Uterus (tissue), 3 donors: ENCODE measurements at regions not wholly inside any gene's neighbourhood (a gene's known extent, or its start where the extent isn't known, plus 50 kb on each side); places are given as distances from the start of the nearest gene placed in this dataset.

ENCODE experiments used
- DNase-seq, 2 donors: peaks; one replicate each; pipeline ENCODE4 v3.0.0-alpha.2; 2019 to 2020
- H3K27ac ChIP-seq, 2 donors: fragments of 200-600 bp; sonication (generic); 1 replicate in 1 of 2; 2 replicates in 1 of 2; pipeline ENCODE4 v1.5.1; 2016 to 2018
- H3K27me3 ChIP-seq, 2 donors: fragments of 200-600 bp; sonication (generic); one replicate each; pipeline ENCODE4 v1.5.1; 2018 to 2019; ENCODE audit warnings: control low read depth in 1 of 2
- H3K36me3 ChIP-seq, 2 donors: fragments of 200-600 bp; sonication (generic); one replicate each; pipeline ENCODE4 v1.5.1; 2019; ENCODE audit warnings: control low read depth in 1 of 2
- H3K4me1 ChIP-seq, 2 donors: fragments of 200-600 bp; sonication (generic); one replicate each; pipeline ENCODE4 v1.5.1; 2018 to 2019; ENCODE audit warnings: control low read depth in 1 of 2
- H3K4me3 ChIP-seq, 2 donors: fragments of 200-600 bp; sonication (generic); 1 replicate in 1 of 2; 2 replicates in 1 of 2; pipeline ENCODE4 v1.5.1; 2018 to 2019; ENCODE audit warnings: mild to moderate bottlenecking in 1 of 2
- H3K9me3 ChIP-seq, 2 donors: fragments of 200-600 bp; sonication (generic); one replicate each; pipeline ENCODE4 v1.5.1; 2019; ENCODE audit warnings: control low read depth in 1 of 2
- POLR2A ChIP-seq, 2 donors: fragments of 450-650 bp; IDR thresholded peaks; one replicate each; pipeline ENCODE4 v1.6.1; 2016; ENCODE audit warnings: antibody characterized with exemption in 2 of 2, mild to moderate bottlenecking in 1 of 2, moderate library complexity in 1 of 2
- intact Hi-C: fragments of 100-400 bp; cut with DNase I; formaldehyde crosslinking; loops from one replicate; pipeline ENCODE4 v1.15.1; 2023; ENCODE audit warnings: low total_unique reads
- TF ChIP-seq, protein P1 (sequence below), 4 experiments: fragments of 200-600 bp in 2 of 4; fragments of 450-650 bp in 2 of 4; sonication (generic) in 2 of 4; IDR thresholded peaks; one replicate each; pipeline ENCODE4 v1.5.1; 2016 to 2019; ENCODE audit warnings: antibody characterized with exemption in 4 of 4, mild to moderate bottlenecking in 2 of 4, moderate library complexity in 1 of 4
- donor health status: DM: yes; HTN: yes; CAD: no.

DNA sequence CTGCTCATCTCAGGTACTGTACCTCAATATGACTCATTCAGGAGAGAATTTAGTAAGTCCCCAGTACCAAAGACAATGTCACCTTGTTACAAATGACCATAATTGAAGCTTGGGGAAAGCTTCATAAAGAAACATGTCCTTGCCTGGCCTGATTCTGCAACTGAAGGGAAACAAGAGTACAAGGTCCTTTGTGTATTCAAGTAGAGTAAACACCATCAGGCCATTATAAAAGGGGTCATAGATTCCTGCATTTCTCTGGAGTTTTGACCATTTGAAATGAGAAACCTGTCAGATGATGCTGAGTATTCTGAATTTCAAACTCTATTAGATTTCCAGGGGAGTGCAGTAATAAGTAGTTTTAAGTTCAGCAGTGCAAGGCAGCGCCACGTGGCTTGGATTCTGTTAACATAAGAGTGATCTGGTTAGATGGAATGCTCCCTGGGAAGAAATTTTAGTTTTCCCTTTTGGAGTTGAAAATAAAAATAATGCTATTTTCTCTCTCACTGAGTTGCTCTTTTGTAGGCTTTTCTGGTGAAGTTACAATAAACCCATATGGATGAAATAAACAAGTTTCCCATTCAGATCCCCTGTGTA, 1054.3 kb downstream of the EPHA7 start:
- TF ChIP-seq, protein P1, sequence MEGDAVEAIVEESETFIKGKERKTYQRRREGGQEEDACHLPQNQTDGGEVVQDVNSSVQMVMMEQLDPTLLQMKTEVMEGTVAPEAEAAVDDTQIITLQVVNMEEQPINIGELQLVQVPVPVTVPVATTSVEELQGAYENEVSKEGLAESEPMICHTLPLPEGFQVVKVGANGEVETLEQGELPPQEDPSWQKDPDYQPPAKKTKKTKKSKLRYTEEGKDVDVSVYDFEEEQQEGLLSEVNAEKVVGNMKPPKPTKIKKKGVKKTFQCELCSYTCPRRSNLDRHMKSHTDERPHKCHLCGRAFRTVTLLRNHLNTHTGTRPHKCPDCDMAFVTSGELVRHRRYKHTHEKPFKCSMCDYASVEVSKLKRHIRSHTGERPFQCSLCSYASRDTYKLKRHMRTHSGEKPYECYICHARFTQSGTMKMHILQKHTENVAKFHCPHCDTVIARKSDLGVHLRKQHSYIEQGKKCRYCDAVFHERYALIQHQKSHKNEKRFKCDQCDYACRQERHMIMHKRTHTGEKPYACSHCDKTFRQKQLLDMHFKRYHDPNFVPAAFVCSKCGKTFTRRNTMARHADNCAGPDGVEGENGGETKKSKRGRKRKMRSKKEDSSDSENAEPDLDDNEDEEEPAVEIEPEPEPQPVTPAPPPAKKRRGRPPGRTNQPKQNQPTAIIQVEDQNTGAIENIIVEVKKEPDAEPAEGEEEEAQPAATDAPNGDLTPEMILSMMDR (IDR thresholded peaks at IDR 0.05), result no peak
- no peak for TF ChIP-seq POLR2A (IDR thresholded peaks at IDR 0.05)
- Histone ChIP-seq H3K27ac (no peak overlapping the region), H3K27me3 (no peaks in the 10 kb centered on the region), H3K4me3 (no peak overlapping the region), H3K36me3 (no peaks in the 10 kb centered on the region), H3K4me1 (no peaks in the 10 kb centered on the region), H3K9me3 (no peaks in the 10 kb centered on the region)
- intact Hi-C loops, result no loop called here
- no peak for DNase-seq

DNA sequence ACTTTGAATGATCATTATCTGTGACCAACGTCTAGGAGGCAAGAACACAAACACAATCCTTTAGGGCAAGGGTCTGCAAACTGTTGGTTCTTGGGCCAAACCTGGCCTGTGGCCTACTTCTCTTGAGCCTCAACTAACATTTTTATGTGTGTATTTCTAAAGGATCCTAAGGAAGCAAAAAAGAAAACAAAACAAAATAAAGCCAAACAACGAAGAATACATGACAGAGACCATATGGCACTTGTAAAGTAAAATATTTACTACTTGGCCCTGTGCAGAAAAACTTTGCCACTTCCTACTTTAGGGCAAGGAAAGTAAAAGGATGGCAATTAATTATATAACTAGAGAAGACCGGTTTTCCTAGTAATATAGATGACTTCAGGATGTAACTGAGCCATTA, 1056.2 kb downstream of the EPHA7 start:
- H3K27ac ChIP-seq, result no peak overlapping the region
- TF ChIP-seq, protein P1 (IDR thresholded peaks at IDR 0.05), result no peak
- no peak for TF ChIP-seq POLR2A (IDR thresholded peaks at IDR 0.05)
- no peak overlapping the region for H3K4me3 ChIP-seq
- DNase-seq, result no peak
- H3K27me3 ChIP-seq, result no peaks in the 10 kb centered on the region
- H3K9me3 ChIP-seq, result no peaks in the 10 kb centered on the region
- intact Hi-C loops, result no loop called here
- no peaks in the 10 kb centered on the region for H3K36me3 ChIP-seq
- no peaks in the 10 kb centered on the region for H3K4me1 ChIP-seq

DNA sequence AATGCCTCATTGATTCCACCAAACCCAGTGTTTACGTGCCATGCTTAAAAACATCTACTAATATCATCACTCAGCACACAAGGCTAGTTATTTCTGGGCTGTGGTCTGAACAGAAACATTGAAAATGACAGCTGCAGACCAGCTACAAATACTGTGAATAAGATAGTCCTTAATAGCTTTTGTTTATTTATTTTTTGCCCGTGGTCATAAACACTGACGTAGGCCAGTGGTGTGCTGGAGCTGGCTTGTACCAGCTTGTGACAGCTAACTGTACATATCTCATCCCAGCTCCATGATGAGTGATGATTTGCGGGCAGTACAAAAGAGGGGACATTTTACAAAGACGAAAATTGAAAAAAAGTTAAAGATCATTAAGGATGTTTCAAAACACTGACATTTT, 1057.0 kb downstream of the EPHA7 start:
- Histone ChIP-seq H3K4me1 (no peaks in the 10 kb centered on the region), H3K27ac (no peak overlapping the region), H3K9me3 (no peaks in the 10 kb centered on the region), H3K4me3 (no peak overlapping the region), H3K36me3 (no peaks in the 10 kb centered on the region), H3K27me3 (no peaks in the 10 kb centered on the region)
- no peak for DNase-seq
- intact Hi-C loops, result no loop called here
- no peak for TF ChIP-seq POLR2A (IDR thresholded peaks at IDR 0.05)
- TF ChIP-seq, protein P1 (IDR thresholded peaks at IDR 0.05), result no peak

DNA sequence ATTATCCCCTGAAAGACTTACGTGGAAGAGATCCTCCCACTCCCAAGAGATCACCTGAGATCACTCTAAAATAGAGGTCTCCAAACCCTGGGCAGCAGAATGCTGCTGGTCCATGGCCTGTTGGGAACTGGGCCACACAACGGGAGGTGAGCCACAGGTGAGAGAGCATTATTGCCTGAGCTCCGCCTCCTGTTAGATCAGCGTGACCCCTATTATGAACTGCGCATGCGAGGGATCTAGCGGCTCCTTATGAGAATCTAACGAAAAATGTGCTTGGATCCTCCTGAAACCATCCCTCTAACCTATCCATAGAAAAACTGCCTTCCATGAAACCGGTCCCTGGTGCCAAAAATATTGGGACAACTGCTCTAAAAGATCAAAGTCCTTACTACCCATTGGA, 1057.4 kb downstream of the EPHA7 start:
- no peak overlapping the region for H3K27ac ChIP-seq
- no peaks in the 10 kb centered on the region for H3K36me3 ChIP-seq
- TF ChIP-seq POLR2A (IDR thresholded peaks at IDR 0.05), result no peak
- TF ChIP-seq, protein P1 (IDR thresholded peaks at IDR 0.05), result no peak
- no peaks in the 10 kb centered on the region for H3K27me3 ChIP-seq
- intact Hi-C loops, result no loop called here
- no peak overlapping the region for H3K4me3 ChIP-seq
- DNase-seq, result no peak
- no peaks in the 10 kb centered on the region for H3K4me1 ChIP-seq
- no peaks in the 10 kb centered on the region for H3K9me3 ChIP-seq

DNA sequence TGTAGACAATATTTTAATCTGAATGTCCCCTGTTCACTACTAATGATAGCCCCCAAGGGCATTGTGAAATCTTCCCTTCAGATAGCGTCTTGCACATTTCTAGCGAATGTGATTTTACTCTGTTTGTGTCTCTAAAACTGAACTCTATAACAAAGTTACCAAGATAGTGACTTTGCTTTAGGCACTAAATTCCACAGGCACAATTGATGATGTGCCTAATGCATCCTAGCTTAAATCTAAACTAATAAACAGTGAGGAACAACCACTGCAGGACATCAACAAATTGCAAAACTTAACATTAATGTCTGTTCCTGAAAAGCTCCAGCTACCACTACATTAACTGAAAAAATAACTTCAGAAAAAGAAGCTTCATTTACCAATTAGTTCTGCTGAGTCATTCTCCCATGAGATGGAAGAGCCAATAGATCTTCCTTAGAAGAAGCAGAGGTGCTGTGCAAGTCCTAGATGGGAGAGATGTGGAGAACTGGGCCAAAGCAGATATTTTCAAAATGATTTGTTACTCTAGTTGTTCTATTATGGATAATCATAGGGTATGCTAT, 1065.0 kb downstream of the EPHA7 start:
- H3K4me3 ChIP-seq, result no peak overlapping the region
- no peaks in the 10 kb centered on the region for H3K27me3 ChIP-seq
- H3K9me3 ChIP-seq, result no peaks in the 10 kb centered on the region
- no peaks in the 10 kb centered on the region for H3K36me3 ChIP-seq
- no peak overlapping the region for H3K27ac ChIP-seq
- no peaks in the 10 kb centered on the region for H3K4me1 ChIP-seq
- intact Hi-C loops, result no loop called here
- DNase-seq, result no peak
- TF ChIP-seq, protein P1 (IDR thresholded peaks at IDR 0.05), result no peak
- no peak for TF ChIP-seq POLR2A (IDR thresholded peaks at IDR 0.05)
